GM23338 (cell line): ENCODE measurements at regions not wholly inside any gene's neighbourhood (a gene's known extent, or its start where the extent isn't known, plus 50 kb on each side); places are given as distances from the start of the nearest gene placed in this dataset.

Experiments
- ATAC-seq: fragments of 200-7000 bp; cut with Tn5 transposase; 3 replicates; pipeline ENCODE4 v1.9.1; 2020
- DNase-seq: peaks from one replicate; pipeline ENCODE4 v3.0.0-alpha.2; 2015; ENCODE audit warnings: low spot score
- H2AFZ ChIP-seq: fragments of 200-600 bp; sonication (generic); 2 replicates; pipeline ENCODE4 v1.8.0; 2016; ENCODE audit warnings: antibody characterized with exemption, mild to moderate bottlenecking, moderate library complexity
- H3F3A ChIP-seq: fragments of 200-600 bp; sonication (generic); replicated peaks from 2 replicates; pipeline ENCODE4 v1.8.0; 2017; ENCODE audit warnings: antibody characterized with exemption, mixed run types, low read depth
- H3K27ac ChIP-seq: fragments of 200-600 bp; sonication (generic); 2 replicates; pipeline ENCODE4 v1.6.1; 2016; ENCODE audit warnings: low read depth
- H3K27me3 ChIP-seq: fragments of 200-600 bp; sonication (generic); 2 replicates; pipeline ENCODE4 v1.8.0; 2016; ENCODE audit warnings: mild to moderate bottlenecking, mixed run types, moderate library complexity; ENCODE audit not compliant: insufficient read depth
- H3K36me3 ChIP-seq: fragments of 200-600 bp; sonication (generic); 2 replicates; pipeline ENCODE4 v1.8.0; 2016; ENCODE audit warnings: mild to moderate bottlenecking; ENCODE audit not compliant: insufficient read depth
- H3K4me1 ChIP-seq: fragments of 200-600 bp; sonication (generic); 2 replicates; pipeline ENCODE4 v1.8.0; 2016; ENCODE audit warnings: mild to moderate bottlenecking, moderate library complexity; ENCODE audit not compliant: insufficient read depth
- H3K4me2 ChIP-seq: fragments of 200-600 bp; sonication (generic); 2 replicates; pipeline ENCODE4 v1.7.1; 2017; ENCODE audit warnings: mixed run types
- H3K4me3 ChIP-seq: fragments of 200-600 bp; sonication (generic); 2 replicates; pipeline ENCODE4 v1.6.1; 2016; ENCODE audit warnings: mixed run types
- H3K79me2 ChIP-seq: fragments of 200-600 bp; sonication (generic); replicated peaks from 2 replicates; pipeline ENCODE4 v1.8.0; 2017; ENCODE audit warnings: mild to moderate bottlenecking; ENCODE audit not compliant: insufficient read depth
- H3K9me2 ChIP-seq: fragments of 200-600 bp; sonication (generic); 2 replicates; pipeline ENCODE4 v1.8.0; 2017; ENCODE audit not compliant: insufficient read depth
- H4K20me1 ChIP-seq: fragments of 200-600 bp; sonication (generic); replicated peaks from 2 replicates; pipeline ENCODE4 v1.8.0; 2017; ENCODE audit warnings: mild to moderate bottlenecking; ENCODE audit not compliant: insufficient read depth
- H3K27ac Mint-ChIP-seq: 2 replicates; pipeline ENCODE4 v1.8.0; 2020; ENCODE audit warnings: inconsistent platforms, mild to moderate bottlenecking, moderate library complexity, mixed read lengths
- H3K27me3 Mint-ChIP-seq: 3 replicates; pipeline ENCODE4 v1.8.0; 2022; ENCODE audit warnings: low read depth, mild to moderate bottlenecking, moderate library complexity, mixed read lengths, inconsistent platforms; ENCODE audit not compliant: insufficient read depth, poor library complexity
- H3K36me3 Mint-ChIP-seq: 3 replicates; pipeline ENCODE4 v1.8.0; 2021; ENCODE audit warnings: low read depth, mild to moderate bottlenecking, inconsistent platforms, moderate library complexity, mixed read lengths
- H3K4me1 Mint-ChIP-seq: 3 replicates; pipeline ENCODE4 v1.8.0; 2020; ENCODE audit warnings: mild to moderate bottlenecking, inconsistent platforms, mixed read lengths
- H3K4me3 Mint-ChIP-seq: 3 replicates; pipeline ENCODE4 v1.8.0; 2021; ENCODE audit warnings: moderate library complexity, mild to moderate bottlenecking, inconsistent platforms, mixed read lengths
- H3K9me3 Mint-ChIP-seq: 3 replicates; pipeline ENCODE4 v1.8.0; 2020; ENCODE audit warnings: moderate library complexity, mild to moderate bottlenecking, inconsistent platforms, mixed read lengths
- EZH2 ChIP-seq: fragments of 200-600 bp; sonication (generic); IDR thresholded peaks from one replicate; pipeline ENCODE4 v1.8.0; 2017; ENCODE audit warnings: antibody characterized with exemption, mild to moderate bottlenecking, low read depth; ENCODE audit not compliant: unreplicated experiment
- EZH2phosphoT487 ChIP-seq: fragments of 200-600 bp; sonication (generic); IDR thresholded peaks from one replicate; pipeline ENCODE4 v1.8.1; 2018; ENCODE audit warnings: antibody characterized with exemption; ENCODE audit not compliant: unreplicated experiment
- JUNB ChIP-seq: IDR thresholded peaks from one replicate; pipeline ENCODE4 v1.6.1; 2016; ENCODE audit warnings: antibody characterized with exemption; ENCODE audit not compliant: unreplicated experiment
- NANOG ChIP-seq: IDR thresholded peaks from 2 replicates; pipeline ENCODE4 v1.6.1; 2016; ENCODE audit warnings: antibody characterized with exemption, borderline replicate concordance
- STAT1 ChIP-seq: IDR thresholded peaks from one replicate; pipeline ENCODE4 v1.6.1; 2016; ENCODE audit warnings: antibody characterized with exemption; ENCODE audit not compliant: unreplicated experiment
- ZNF114 ChIP-seq: fragments of 250-450 bp; sonication (Bioruptor Pico); IDR thresholded peaks from 2 replicates; pipeline ENCODE4 v1.5.0; 2020; ENCODE audit warnings: mild to moderate bottlenecking, moderate library complexity
- ZNF331 ChIP-seq: fragments of 250-450 bp; sonication (Bioruptor Pico); IDR thresholded peaks from 2 replicates; pipeline ENCODE4 v1.5.0; 2020; ENCODE audit warnings: low read depth, mild to moderate bottlenecking, moderate library complexity
- TF ChIP-seq, protein P1 (sequence below), 2 experiments: fragments of 200-600 bp in 1 of 2; sonication (generic) in 1 of 2; conservative IDR thresholded peaks; 2 replicates each; pipeline versions ENCODE4 v1.5.1 to v1.6.1; 2016 to 2017; ENCODE audit warnings: antibody characterized with exemption in 2 of 2, low read depth in 2 of 2, mild to moderate bottlenecking in 2 of 2, moderate library complexity in 1 of 2
- TF ChIP-seq, protein P2 (sequence below): IDR thresholded peaks from 2 replicates; pipeline ENCODE4 v1.6.1; 2016; ENCODE audit warnings: antibody characterized with exemption
- TF ChIP-seq, protein P3 (sequence below): IDR thresholded peaks from one replicate; pipeline ENCODE4 v1.6.1; 2018; ENCODE audit warnings: antibody characterized with exemption; ENCODE audit not compliant: unreplicated experiment

DNA sequence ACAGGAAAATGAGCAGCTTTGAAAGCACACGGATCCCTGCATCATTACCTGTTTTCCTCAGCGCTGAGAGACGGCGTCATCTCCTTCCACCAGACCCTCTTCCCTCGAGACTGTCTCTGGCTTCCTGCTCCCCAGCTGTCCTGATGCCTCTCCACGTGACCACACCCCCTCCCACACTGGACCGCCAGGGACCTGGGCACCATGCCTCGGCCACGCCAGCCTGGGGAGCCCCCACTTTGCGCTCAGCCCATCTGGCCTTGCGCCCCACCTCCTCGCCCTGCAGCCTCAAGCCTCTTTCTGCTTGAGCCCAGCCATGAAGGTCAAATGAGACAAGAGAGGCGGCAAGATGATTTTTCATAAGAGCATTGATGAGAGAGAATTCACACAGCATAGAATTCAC is 66.0 kb upstream of the ACKR3 start (continued):
- TF ChIP-seq, protein P1, sequence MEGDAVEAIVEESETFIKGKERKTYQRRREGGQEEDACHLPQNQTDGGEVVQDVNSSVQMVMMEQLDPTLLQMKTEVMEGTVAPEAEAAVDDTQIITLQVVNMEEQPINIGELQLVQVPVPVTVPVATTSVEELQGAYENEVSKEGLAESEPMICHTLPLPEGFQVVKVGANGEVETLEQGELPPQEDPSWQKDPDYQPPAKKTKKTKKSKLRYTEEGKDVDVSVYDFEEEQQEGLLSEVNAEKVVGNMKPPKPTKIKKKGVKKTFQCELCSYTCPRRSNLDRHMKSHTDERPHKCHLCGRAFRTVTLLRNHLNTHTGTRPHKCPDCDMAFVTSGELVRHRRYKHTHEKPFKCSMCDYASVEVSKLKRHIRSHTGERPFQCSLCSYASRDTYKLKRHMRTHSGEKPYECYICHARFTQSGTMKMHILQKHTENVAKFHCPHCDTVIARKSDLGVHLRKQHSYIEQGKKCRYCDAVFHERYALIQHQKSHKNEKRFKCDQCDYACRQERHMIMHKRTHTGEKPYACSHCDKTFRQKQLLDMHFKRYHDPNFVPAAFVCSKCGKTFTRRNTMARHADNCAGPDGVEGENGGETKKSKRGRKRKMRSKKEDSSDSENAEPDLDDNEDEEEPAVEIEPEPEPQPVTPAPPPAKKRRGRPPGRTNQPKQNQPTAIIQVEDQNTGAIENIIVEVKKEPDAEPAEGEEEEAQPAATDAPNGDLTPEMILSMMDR (conservative IDR thresholded peaks at IDR 0.05; ENCODE audit: low read depth in 2 of 2), result no peak
- TF ChIP-seq ZNF331 (CRISPR knock-in tag), result no peak

DNA sequence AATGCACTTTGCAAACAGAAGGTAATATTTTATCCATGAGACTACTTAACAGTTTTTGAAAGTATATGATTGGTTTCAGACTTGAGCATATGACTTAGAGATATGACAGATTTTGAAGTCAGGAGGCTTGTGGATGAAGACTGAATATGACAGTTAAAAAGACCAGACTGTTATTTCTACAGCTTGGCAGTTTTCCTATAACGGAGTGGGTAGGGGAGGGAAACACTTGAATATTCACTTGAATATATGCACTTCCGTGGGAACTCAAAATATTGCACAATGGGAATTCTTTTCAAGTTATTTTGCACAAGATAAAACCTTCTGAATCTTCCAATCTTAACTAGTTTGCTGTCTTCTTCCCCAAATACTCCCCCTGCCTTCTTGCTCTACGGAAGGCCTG is 64.6 kb upstream of the ACKR3 start:
- H3K4me2 ChIP-seq, result no peak overlapping the region
- no peaks in the 10 kb centered on the region for H3F3A ChIP-seq
- H3K4me1 ChIP-seq, result peaks cover 8% of the 10 kb centered on the region; the same call in 1 of the 2 replicates
- no peak overlapping the region for H3K27ac ChIP-seq
- H3K27ac Mint-ChIP-seq, result no peak overlapping the region
- ATAC-seq, result no peak
- H3K36me3 Mint-ChIP-seq, result no peaks in the 10 kb centered on the region
- DNase-seq, result no peak
- no peak for TF ChIP-seq ZNF114 (CRISPR knock-in tag)
- TF ChIP-seq NANOG, result no peak
- TF ChIP-seq, protein P1 (conservative IDR thresholded peaks at IDR 0.05; ENCODE audit: low read depth in 2 of 2), result no peak
- TF ChIP-seq JUNB, result no peak
- no peak for TF ChIP-seq STAT1
- no peak for TF ChIP-seq ZNF331 (CRISPR knock-in tag)
- no peak for TF ChIP-seq EZH2phosphoT487
- TF ChIP-seq EZH2, result no peak
- TF ChIP-seq, protein P2, sequence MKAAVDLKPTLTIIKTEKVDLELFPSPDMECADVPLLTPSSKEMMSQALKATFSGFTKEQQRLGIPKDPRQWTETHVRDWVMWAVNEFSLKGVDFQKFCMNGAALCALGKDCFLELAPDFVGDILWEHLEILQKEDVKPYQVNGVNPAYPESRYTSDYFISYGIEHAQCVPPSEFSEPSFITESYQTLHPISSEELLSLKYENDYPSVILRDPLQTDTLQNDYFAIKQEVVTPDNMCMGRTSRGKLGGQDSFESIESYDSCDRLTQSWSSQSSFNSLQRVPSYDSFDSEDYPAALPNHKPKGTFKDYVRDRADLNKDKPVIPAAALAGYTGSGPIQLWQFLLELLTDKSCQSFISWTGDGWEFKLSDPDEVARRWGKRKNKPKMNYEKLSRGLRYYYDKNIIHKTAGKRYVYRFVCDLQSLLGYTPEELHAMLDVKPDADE, result no peak
- TF ChIP-seq, protein P3, sequence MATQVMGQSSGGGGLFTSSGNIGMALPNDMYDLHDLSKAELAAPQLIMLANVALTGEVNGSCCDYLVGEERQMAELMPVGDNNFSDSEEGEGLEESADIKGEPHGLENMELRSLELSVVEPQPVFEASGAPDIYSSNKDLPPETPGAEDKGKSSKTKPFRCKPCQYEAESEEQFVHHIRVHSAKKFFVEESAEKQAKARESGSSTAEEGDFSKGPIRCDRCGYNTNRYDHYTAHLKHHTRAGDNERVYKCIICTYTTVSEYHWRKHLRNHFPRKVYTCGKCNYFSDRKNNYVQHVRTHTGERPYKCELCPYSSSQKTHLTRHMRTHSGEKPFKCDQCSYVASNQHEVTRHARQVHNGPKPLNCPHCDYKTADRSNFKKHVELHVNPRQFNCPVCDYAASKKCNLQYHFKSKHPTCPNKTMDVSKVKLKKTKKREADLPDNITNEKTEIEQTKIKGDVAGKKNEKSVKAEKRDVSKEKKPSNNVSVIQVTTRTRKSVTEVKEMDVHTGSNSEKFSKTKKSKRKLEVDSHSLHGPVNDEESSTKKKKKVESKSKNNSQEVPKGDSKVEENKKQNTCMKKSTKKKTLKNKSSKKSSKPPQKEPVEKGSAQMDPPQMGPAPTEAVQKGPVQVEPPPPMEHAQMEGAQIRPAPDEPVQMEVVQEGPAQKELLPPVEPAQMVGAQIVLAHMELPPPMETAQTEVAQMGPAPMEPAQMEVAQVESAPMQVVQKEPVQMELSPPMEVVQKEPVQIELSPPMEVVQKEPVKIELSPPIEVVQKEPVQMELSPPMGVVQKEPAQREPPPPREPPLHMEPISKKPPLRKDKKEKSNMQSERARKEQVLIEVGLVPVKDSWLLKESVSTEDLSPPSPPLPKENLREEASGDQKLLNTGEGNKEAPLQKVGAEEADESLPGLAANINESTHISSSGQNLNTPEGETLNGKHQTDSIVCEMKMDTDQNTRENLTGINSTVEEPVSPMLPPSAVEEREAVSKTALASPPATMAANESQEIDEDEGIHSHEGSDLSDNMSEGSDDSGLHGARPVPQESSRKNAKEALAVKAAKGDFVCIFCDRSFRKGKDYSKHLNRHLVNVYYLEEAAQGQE, result no peak
- H3K79me2 ChIP-seq, result no peaks in the 10 kb centered on the region
- H3K4me3 ChIP-seq, result no peak overlapping the region
- no peaks in the 10 kb centered on the region; the same call in 1 of the 3 replicates for H3K9me3 Mint-ChIP-seq
- no peak overlapping the region for H2AFZ ChIP-seq
- peaks cover 11% of the 10 kb centered on the region for H3K27me3 Mint-ChIP-seq
- H3K9me2 ChIP-seq, result no peaks in the 10 kb centered on the region
- H3K27me3 ChIP-seq, result peaks cover 14% of the 10 kb centered on the region; the same call in 1 of the 2 replicates
- H3K4me1 Mint-ChIP-seq, result peaks cover 4% of the 10 kb centered on the region
- H4K20me1 ChIP-seq, result no peaks in the 10 kb centered on the region
- no peaks in the 10 kb centered on the region for H3K36me3 ChIP-seq
- no peak overlapping the region for H3K4me3 Mint-ChIP-seq
